ENCODE measurements at regions not wholly inside any gene's neighbourhood (a gene's known extent, or its start where the extent isn't known, plus 50 kb on each side); places are given as distances from the start of the nearest gene placed in this dataset.
"Not testable (repeated sequence)": the region's sequence is repeated elsewhere in the genome, so short reads cannot be mapped to it uniquely, and the experiment has no call there.

GRCh38 chr15:38614621-38615020 is 50.0 kb upstream of the RASGRP1 start:
- no peak for DNase-seq (ENCODE audit: low read depth in 1 of 2, low spot score in 1 of 2)

GRCh38 chr15:38617831-38618230 is 53.2 kb upstream of the RASGRP1 start:
- no peak for DNase-seq (ENCODE audit: low read depth in 1 of 2, low spot score in 1 of 2)

GRCh38 chr15:38618242-38618955 is 53.8 kb upstream of the RASGRP1 start:
- DNase-seq (ENCODE audit: low read depth in 1 of 2, low spot score in 1 of 2): no peak

GRCh38 chr15:38620098-38620497 is 55.5 kb upstream of the RASGRP1 start:
- DNase-seq (ENCODE audit: low read depth in 1 of 2, low spot score in 1 of 2): no peak

GRCh38 chr15:38620851-38621594 is 56.4 kb upstream of the RASGRP1 start:
- DNase-seq (ENCODE audit: low read depth in 1 of 2, low spot score in 1 of 2): no peak

GRCh38 chr15:38622304-38622703 is 57.7 kb upstream of the RASGRP1 start:
- DNase-seq (ENCODE audit: low read depth in 1 of 2, low spot score in 1 of 2): no peak

GRCh38 chr15:38622908-38623307 is 58.3 kb upstream of the RASGRP1 start:
- no peak for DNase-seq (ENCODE audit: low read depth in 1 of 2, low spot score in 1 of 2)

GRCh38 chr15:38623744-38624143 is 59.1 kb upstream of the RASGRP1 start:
- DNase-seq (ENCODE audit: low read depth in 1 of 2, low spot score in 1 of 2): no peak

GRCh38 chr15:38624244-38625205 is 59.9 kb upstream of the RASGRP1 start:
- no peak for DNase-seq (ENCODE audit: low read depth in 1 of 2, low spot score in 1 of 2)

GRCh38 chr15:38625886-38626285 is 61.3 kb upstream of the RASGRP1 start:
- no peak for DNase-seq (ENCODE audit: low read depth in 1 of 2, low spot score in 1 of 2)

- DNase-seq (ENCODE audit: low read depth in 1 of 2, low spot score in 1 of 2): no peak
Measured at GRCh38 chr15:38626443-38627050, 61.9 kb upstream of the RASGRP1 start.

GRCh38 chr15:38627689-38628277 is 63.2 kb upstream of the RASGRP1 start:
- no peak for DNase-seq (ENCODE audit: low read depth in 1 of 2, low spot score in 1 of 2)

GRCh38 chr15:38631119-38632075 is 66.8 kb upstream of the RASGRP1 start:
- no peak for DNase-seq (ENCODE audit: low read depth in 1 of 2, low spot score in 1 of 2)

- no peak for DNase-seq (ENCODE audit: low read depth in 1 of 2, low spot score in 1 of 2)
Measured at GRCh38 chr15:38635170-38635569, 70.6 kb upstream of the RASGRP1 start.

GRCh38 chr15:38636597-38636996 is 72.0 kb upstream of the RASGRP1 start:
- no peak for DNase-seq (ENCODE audit: low read depth in 1 of 2, low spot score in 1 of 2)

GRCh38 chr15:38638126-38638525 is 73.5 kb upstream of the RASGRP1 start:
- no peak for DNase-seq (ENCODE audit: low read depth in 1 of 2, low spot score in 1 of 2)

- no peak for DNase-seq (ENCODE audit: low read depth in 1 of 2, low spot score in 1 of 2)
Measured at GRCh38 chr15:38638811-38639210, 74.2 kb upstream of the RASGRP1 start.

GRCh38 chr15:38642689-38643270 is 78.2 kb upstream of the RASGRP1 start:
- DNase-seq (ENCODE audit: low read depth in 1 of 2, low spot score in 1 of 2): no peak

- not testable (repeated sequence) for DNase-seq (ENCODE audit: low read depth in 1 of 2, low spot score in 1 of 2)
Measured at GRCh38 chr15:38644353-38644752, 79.7 kb upstream of the RASGRP1 start.

Measured in activated CD4-positive, alpha-beta T cell treated with anti-CD3 and anti-CD28 coated beads, Interleukin-2, amount 50 U/mL, for 24 hours (primary cell).